CD8-positive, alpha-beta memory T cell (primary cell): ENCODE measurements at regions not wholly inside any gene's neighbourhood (a gene's known extent, or its start where the extent isn't known, plus 50 kb on each side); places are given as distances from the start of the nearest gene placed in this dataset.
"Not testable (repeated sequence)": the region's sequence is repeated elsewhere in the genome, so short reads cannot be mapped to it uniquely, and the experiment has no call there.

ENCODE experiments used
- CTCF ChIA-PET: fragments of 350-600 bp; sonication (Branson Sonifier 250); formaldehyde crosslinking; loops from one replicate; lab custom pipeline; 2021; ENCODE audit warnings: antibody characterized with exemption; lab: Charles Lee
- POLR2A ChIA-PET: fragments of 350-600 bp; sonication (Branson Sonifier 250); formaldehyde crosslinking; loops from one replicate; lab custom pipeline; 2021; ENCODE audit warnings: antibody characterized with exemption; lab: Charles Lee
- DNase-seq, 5 donors: peaks; one replicate each; pipeline versions ENCODE4 v3.0.0 to v3.0.0-alpha.2; 2020 to 2022; ENCODE audit warnings: mixed read lengths in 1 of 5
- H3K27ac ChIP-seq: one replicate; pipeline ENCODE4 v1.7.0; 2013; ENCODE audit warnings: low read depth, mild to moderate bottlenecking, low read length, moderate library complexity
- H3K27me3 ChIP-seq: 2 replicates; pipeline ENCODE4 v1.7.0; 2013; ENCODE audit warnings: low read length, mild to moderate bottlenecking; ENCODE audit not compliant: insufficient read depth, poor library complexity, severe bottlenecking
- H3K36me3 ChIP-seq: 2 replicates; pipeline ENCODE4 v1.7.0; 2013; ENCODE audit warnings: mild to moderate bottlenecking, low read length, moderate library complexity; ENCODE audit not compliant: insufficient read depth
- H3K4me1 ChIP-seq: 2 replicates; pipeline ENCODE4 v1.7.0; 2013; ENCODE audit warnings: mild to moderate bottlenecking, low read length, moderate library complexity; ENCODE audit not compliant: insufficient read depth
- H3K4me3 ChIP-seq: 2 replicates; pipeline ENCODE4 v1.7.0; 2013; ENCODE audit warnings: mild to moderate bottlenecking, low read length
- H3K9me3 ChIP-seq: 2 replicates; pipeline ENCODE4 v1.7.0; 2013; ENCODE audit warnings: mild to moderate bottlenecking, low read length
- H3K27ac Mint-ChIP-seq, 8 donors: one replicate each; pipeline ENCODE4 v1.8.0; 2020 to 2021; ENCODE audit warnings: mixed read lengths in 8 of 8, mild to moderate bottlenecking in 6 of 8, inconsistent platforms in 3 of 8, moderate library complexity in 3 of 8
- H3K27me3 Mint-ChIP-seq, 2 donors: one replicate each; pipeline ENCODE4 v1.8.0; 2020 to 2021; ENCODE audit warnings: mixed read lengths in 2 of 2, mild to moderate bottlenecking in 1 of 2, moderate library complexity in 1 of 2
- H3K36me3 Mint-ChIP-seq, 3 donors: one replicate each; pipeline ENCODE4 v1.8.0; 2020 to 2021; ENCODE audit warnings: mixed read lengths in 3 of 3, inconsistent platforms in 1 of 3, mild to moderate bottlenecking in 1 of 3
- H3K4me1 Mint-ChIP-seq, 3 donors: one replicate each; pipeline ENCODE4 v1.8.0; 2020 to 2021; ENCODE audit warnings: mixed read lengths in 3 of 3, inconsistent platforms in 1 of 3, mild to moderate bottlenecking in 1 of 3
- H3K4me3 Mint-ChIP-seq, 7 donors: one replicate each; pipeline ENCODE4 v1.8.0; 2020 to 2021; ENCODE audit warnings: mixed read lengths in 7 of 7, mild to moderate bottlenecking in 6 of 7, moderate library complexity in 4 of 7, inconsistent platforms in 2 of 7
- H3K9me3 Mint-ChIP-seq, 5 donors: one replicate each; pipeline ENCODE4 v1.8.0; 2020 to 2022; ENCODE audit warnings: mixed read lengths in 5 of 5, mild to moderate bottlenecking in 3 of 5, moderate library complexity in 2 of 5, inconsistent platforms in 1 of 5

DNA sequence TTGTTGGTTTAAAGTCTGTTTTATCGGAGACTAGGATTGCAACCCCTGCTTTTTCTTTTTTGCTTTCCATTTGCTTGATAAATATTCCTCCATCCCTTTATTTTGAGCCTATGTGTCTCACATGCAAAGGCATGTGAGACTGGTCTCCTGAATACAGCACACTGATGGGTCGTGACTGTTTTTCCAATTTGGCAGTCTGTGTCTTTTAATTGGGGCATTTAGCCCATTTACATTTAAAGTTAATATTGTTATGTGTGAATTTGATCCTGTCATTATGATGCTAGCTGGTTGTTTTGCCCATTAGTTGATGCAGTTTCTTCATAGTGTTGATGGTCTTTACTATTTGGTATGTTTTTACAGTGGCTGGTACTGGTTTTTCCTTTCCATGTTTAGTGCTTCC lies 132.0 kb downstream of the LEPR start:
- H3K27ac ChIP-seq, CTCF ChIA-PET, DNase-seq, POLR2A ChIA-PET, H3K27ac Mint-ChIP-seq, H3K4me1 ChIP-seq, H3K27me3 Mint-ChIP-seq, H3K9me3 ChIP-seq, H3K4me3 ChIP-seq, H3K4me1 Mint-ChIP-seq, H3K36me3 ChIP-seq, H3K27me3 ChIP-seq, H3K4me3 Mint-ChIP-seq: not testable (repeated sequence)
- peaks cover 11 to 65% (median 50%) of the 10 kb centered on the region in 5 donors for H3K9me3 Mint-ChIP-seq
- peaks cover 3 to 18% (median 4%) of the 10 kb centered on the region in 3 donors for H3K36me3 Mint-ChIP-seq

DNA sequence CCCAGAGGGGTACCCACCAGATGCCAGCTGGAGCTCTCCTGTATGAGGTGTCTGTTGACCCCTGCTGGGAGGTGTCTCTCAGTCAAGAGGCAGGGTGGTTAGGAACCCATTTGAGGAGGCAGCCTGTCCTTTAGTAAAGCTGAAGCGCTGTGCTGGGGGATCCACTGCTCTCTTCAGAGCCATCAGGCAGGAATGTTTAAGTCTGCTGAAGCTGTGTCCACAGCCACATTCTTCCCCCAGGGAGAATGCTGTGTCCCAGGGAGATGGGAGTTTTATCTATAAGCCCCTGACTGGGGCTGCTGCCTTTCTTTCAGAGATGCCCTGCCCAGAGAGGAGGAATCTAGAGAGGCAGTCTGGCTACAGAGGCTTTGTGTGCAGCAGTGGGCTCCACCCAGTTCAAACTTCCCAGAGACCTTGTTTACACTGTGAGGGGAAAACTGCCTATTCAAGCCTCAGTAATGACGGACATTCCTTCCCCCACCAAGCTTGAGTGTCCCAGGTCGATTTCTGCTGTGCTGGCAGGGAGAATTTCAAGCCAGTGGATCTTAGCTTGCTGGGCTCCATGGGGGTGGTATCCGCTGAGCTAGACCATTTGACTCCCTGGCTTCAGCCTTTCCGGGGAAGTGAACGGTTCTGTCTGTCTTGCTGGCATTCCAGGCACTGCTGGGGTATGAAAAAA lies 133.8 kb downstream of the LEPR start:
- H3K27ac Mint-ChIP-seq, H3K9me3 ChIP-seq, CTCF ChIA-PET, H3K4me3 ChIP-seq, H3K27me3 Mint-ChIP-seq, DNase-seq, H3K4me1 ChIP-seq, H3K4me1 Mint-ChIP-seq, H3K36me3 ChIP-seq, H3K27me3 ChIP-seq, POLR2A ChIA-PET, H3K4me3 Mint-ChIP-seq: not testable (repeated sequence)
- Mint-ChIP-seq H3K9me3 (peaks cover 11 to 63% (median 47%) of the 10 kb centered on the region in 5 donors), H3K36me3 (peaks cover 3 to 18% (median 4%) of the 10 kb centered on the region in 3 donors)
- peak overlapping the region; percentile 16 for H3K27ac ChIP-seq

DNA sequence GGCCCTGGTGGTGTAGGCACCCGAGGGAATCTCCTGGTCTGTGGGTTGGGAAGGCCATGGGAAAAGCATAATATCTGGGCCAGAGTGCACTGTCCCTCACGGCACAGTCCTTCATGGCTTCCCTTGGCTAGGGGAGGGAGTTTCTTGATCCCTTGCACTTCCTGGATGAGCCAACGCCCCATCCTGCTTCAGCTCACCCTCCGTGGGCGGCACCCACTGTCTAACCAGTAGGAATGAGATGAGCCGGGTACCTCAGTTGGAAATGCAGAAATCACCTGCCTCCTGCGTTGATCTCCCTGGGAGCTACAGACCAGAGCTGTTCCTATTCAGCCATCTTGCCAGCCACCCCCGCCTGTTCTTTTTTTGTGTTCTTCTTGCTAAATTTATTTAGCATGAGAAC lies 134.4 kb downstream of the LEPR start:
- peak overlapping the region; percentile 16 for H3K27ac ChIP-seq
- no peak overlapping the region for H3K4me3 ChIP-seq
- H3K36me3 ChIP-seq, result no peaks in the 10 kb centered on the region
- ChIA-PET POLR2A (no interaction called here), CTCF (no interaction called here)
- peaks cover 3 to 18% (median 4%) of the 10 kb centered on the region in 3 donors for H3K36me3 Mint-ChIP-seq
- no peaks in the 10 kb centered on the region for H3K9me3 ChIP-seq
- H3K27me3 Mint-ChIP-seq, result peaks cover 0 to 7% of the 10 kb centered on the region in 2 donors
- no peak overlapping the region for H3K4me3 Mint-ChIP-seq
- no peaks in the 10 kb centered on the region for H3K27me3 ChIP-seq
- H3K4me1 Mint-ChIP-seq, result no peaks in the 10 kb centered on the region
- DNase-seq, result no peak
- H3K9me3 Mint-ChIP-seq, result peaks cover 11 to 63% (median 47%) of the 10 kb centered on the region in 5 donors
- no peaks in the 10 kb centered on the region for H3K4me1 ChIP-seq
- H3K27ac Mint-ChIP-seq, result no peak overlapping the region

DNA sequence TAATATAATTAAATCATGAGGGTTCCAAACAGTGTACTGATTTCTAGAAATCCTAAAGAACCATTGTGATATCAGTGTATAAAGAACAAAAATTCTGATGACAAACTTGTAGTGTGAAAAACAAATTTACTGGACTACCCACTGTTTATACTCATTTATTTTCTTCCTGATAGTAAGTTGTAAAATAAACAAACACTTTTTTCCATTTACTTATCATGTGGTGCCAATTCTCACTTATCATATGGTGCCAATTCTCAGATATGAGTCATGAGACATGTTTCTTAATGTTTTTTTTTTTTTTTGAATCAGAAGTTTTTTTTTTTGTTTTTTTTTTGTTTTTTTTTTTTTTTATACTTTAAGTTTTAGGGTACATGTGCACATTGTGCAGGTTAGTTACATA lies 137.7 kb downstream of the LEPR start:
- Mint-ChIP-seq H3K9me3 (peaks cover 0 to 36% (median 18%) of the 10 kb centered on the region in 5 donors), H3K36me3 (peaks cover 0 to 3% (median 0%) of the 10 kb centered on the region in 3 donors), H3K4me1 (no peaks in the 10 kb centered on the region), H3K27me3 (peaks cover 0 to 2% of the 10 kb centered on the region in 2 donors), H3K4me3 (no peak overlapping the region), H3K27ac (no peak overlapping the region)
- DNase-seq, result no peak
- H3K9me3 ChIP-seq, result no peaks in the 10 kb centered on the region
- CTCF ChIA-PET, result no interaction called here
- no peaks in the 10 kb centered on the region for H3K27me3 ChIP-seq
- no peak overlapping the region for H3K4me3 ChIP-seq
- H3K27ac ChIP-seq, result no peak overlapping the region
- H3K36me3 ChIP-seq, result no peaks in the 10 kb centered on the region
- POLR2A ChIA-PET, result no interaction called here
- H3K4me1 ChIP-seq, result no peaks in the 10 kb centered on the region

DNA sequence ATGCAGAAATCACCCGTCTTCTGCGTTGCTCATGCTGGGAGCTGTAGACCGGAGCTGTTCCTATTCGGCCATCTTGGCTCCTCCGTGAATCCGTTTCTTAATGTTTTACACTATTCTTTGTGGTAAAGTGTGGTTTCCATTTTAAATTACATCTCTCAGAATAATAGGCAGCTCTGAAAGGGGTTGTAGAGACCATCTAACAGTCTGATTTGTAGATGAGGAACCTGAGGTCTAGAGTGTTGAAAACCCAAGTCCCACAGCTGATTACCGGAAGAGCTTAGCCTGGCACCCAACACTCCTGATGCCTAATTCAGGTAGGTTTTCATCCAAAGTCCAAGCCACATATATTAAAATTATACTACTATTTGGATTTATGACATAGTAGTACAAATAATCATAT lies 144.0 kb downstream of the LEPR start:
- no peaks in the 10 kb centered on the region for H3K9me3 ChIP-seq
- Mint-ChIP-seq H3K27me3 (no peaks in the 10 kb centered on the region), H3K4me3 (no peak overlapping the region), H3K4me1 (no peaks in the 10 kb centered on the region), H3K36me3 (peaks cover 0 to 20% (median 8%) of the 10 kb centered on the region in 3 donors), H3K9me3 (peaks cover 0 to 22% (median 9%) of the 10 kb centered on the region in 5 donors), H3K27ac (no peak overlapping the region)
- no peaks in the 10 kb centered on the region for H3K36me3 ChIP-seq
- H3K27me3 ChIP-seq, result no peaks in the 10 kb centered on the region
- ChIA-PET CTCF (no interaction called here), POLR2A (no interaction called here)
- no peak overlapping the region for H3K27ac ChIP-seq
- no peaks in the 10 kb centered on the region for H3K4me1 ChIP-seq
- DNase-seq, result no peak
- no peak overlapping the region for H3K4me3 ChIP-seq

DNA sequence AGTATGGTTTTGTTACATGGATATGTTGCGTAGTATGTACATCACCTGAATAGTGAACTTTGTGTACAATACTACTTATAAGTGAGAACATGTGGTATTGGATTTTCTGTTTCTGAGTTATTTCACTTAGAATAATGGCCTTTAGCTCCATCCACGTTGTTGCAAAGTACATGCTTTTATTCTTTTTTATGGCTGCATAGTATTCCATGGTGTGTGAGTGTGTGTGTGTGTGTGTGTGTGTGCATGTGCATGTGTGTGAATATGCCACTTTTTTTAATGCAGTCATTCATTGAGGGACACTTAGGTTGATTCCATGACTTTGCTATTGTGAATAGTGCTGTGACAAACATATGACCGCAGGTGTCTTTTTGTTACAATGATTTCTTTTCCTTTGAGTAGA lies 147.8 kb downstream of the LEPR start:
- Histone ChIP-seq H3K27ac (no peak overlapping the region), H3K27me3 (no peaks in the 10 kb centered on the region), H3K4me1 (no peaks in the 10 kb centered on the region), H3K36me3 (no peaks in the 10 kb centered on the region), H3K4me3 (no peak overlapping the region), H3K9me3 (no peaks in the 10 kb centered on the region)
- POLR2A ChIA-PET, result no interaction called here
- CTCF ChIA-PET, result no interaction called here
- no peak overlapping the region for H3K27ac Mint-ChIP-seq
- H3K27me3 Mint-ChIP-seq, result no peaks in the 10 kb centered on the region
- H3K9me3 Mint-ChIP-seq, result peaks cover 0 to 22% (median 9%) of the 10 kb centered on the region in 5 donors
- DNase-seq, result no peak
- peaks cover 0 to 20% (median 8%) of the 10 kb centered on the region in 3 donors for H3K36me3 Mint-ChIP-seq
- no peak overlapping the region for H3K4me3 Mint-ChIP-seq
- no peaks in the 10 kb centered on the region for H3K4me1 Mint-ChIP-seq

DNA sequence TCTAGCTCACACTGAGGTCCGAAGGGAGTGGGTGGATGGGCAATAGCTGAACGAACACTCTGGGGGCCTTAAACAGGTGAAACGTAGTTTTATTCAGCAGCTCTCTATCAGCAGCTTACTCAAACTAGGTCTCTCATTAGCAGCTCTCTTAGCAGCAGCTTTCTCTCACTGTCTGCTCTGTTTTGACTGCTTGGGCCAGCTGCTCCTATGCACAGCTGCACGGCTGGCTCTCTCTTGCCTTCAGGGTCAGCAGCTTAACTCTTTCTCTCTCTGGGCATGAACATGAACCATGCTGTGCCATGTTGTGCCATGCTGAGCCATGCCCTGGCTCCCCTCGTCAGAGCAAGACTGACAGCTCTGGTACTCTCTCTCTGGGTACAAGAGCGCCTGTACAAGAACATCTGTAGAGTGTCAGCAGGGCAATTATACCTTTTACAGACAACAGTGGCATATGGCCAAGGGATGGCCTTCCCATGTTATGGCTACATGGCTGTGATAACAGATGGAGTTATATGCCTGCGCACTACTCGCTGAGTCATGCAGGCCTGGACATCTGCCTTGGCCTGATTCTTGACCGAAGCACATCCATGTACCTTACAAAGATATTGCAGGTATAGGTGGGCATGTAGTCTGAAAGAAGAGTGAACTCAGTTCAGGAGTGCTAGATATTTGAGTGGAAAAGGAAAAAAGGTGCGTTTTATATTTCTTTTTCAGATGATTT lies 152.4 kb downstream of the LEPR start:
- no peaks in the 10 kb centered on the region for H3K9me3 ChIP-seq
- no peak overlapping the region for H3K27ac Mint-ChIP-seq
- no peak overlapping the region for H3K4me3 Mint-ChIP-seq
- H3K4me3 ChIP-seq, result no peak overlapping the region
- H3K36me3 Mint-ChIP-seq, result peaks cover 0 to 9% (median 2%) of the 10 kb centered on the region in 3 donors
- H3K4me1 ChIP-seq, result no peaks in the 10 kb centered on the region
- H3K36me3 ChIP-seq, result no peaks in the 10 kb centered on the region
- CTCF ChIA-PET, result no interaction called here
- POLR2A ChIA-PET, result no interaction called here
- H3K4me1 Mint-ChIP-seq, result no peaks in the 10 kb centered on the region
- no peak overlapping the region for H3K27ac ChIP-seq
- DNase-seq, result no peak
- H3K27me3 ChIP-seq, result no peaks in the 10 kb centered on the region
- no peaks in the 10 kb centered on the region for H3K27me3 Mint-ChIP-seq
- peaks cover 0 to 7% (median 3%) of the 10 kb centered on the region in 5 donors for H3K9me3 Mint-ChIP-seq

DNA sequence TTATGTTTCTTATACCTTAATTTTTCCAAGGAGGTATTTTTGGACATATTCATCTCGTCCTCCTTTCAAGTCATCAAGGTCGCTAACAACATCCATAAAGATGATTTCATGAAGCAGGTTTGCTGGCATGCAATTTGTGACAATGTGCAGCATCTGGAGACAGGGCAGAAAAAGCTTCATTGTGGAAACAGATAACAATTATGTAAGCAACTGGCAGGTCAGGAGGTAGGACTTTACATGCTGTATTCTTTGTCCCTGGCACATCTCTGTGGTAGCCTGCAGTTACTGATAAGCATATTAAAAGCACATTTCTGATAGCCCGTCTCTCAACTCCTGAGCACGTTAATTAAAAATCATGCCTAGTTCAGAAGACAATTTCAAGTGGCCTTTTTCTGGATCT lies 156.8 kb downstream of the LEPR start:
- CTCF ChIA-PET, result no interaction called here
- no peaks in the 10 kb centered on the region for H3K4me1 Mint-ChIP-seq

More for the DNA sequence above, 156.8 kb downstream of the LEPR start:
- no peaks in the 10 kb centered on the region for H3K4me1 ChIP-seq
- H3K27ac Mint-ChIP-seq, result no peak overlapping the region
- H3K36me3 ChIP-seq, result no peaks in the 10 kb centered on the region
- H3K4me3 Mint-ChIP-seq, result no peak overlapping the region
- POLR2A ChIA-PET, result no interaction called here
- no peak for DNase-seq
- no peak overlapping the region for H3K27ac ChIP-seq
- no peak overlapping the region for H3K4me3 ChIP-seq
- H3K27me3 Mint-ChIP-seq, result peaks cover 0 to 5% of the 10 kb centered on the region in 2 donors
- peaks cover 0 to 5% (median 0%) of the 10 kb centered on the region in 5 donors for H3K9me3 Mint-ChIP-seq
- no peaks in the 10 kb centered on the region for H3K9me3 ChIP-seq
- peaks cover 0 to 10% (median 0%) of the 10 kb centered on the region in 3 donors for H3K36me3 Mint-ChIP-seq
- H3K27me3 ChIP-seq, result no peaks in the 10 kb centered on the region
